Stimulated activated naive B cell treated with anti-CD40 and anti-IgM and Interleukin-4, amounts not matched to agents 10 μg/mL and 1 μg/mL and 100 μg/mL, for 72 hours (primary cell): ENCODE measurements at regions not wholly inside any gene's neighbourhood (a gene's known extent, or its start where the extent isn't known, plus 50 kb on each side); places are given as distances from the start of the nearest gene placed in this dataset.

ENCODE experiments used
- ATAC-seq, 2 donors: fragments of 150-1000 bp; cut with Tn5 transposase; replicated peaks; 2 replicates each; pipeline ENCODE4 v1.10.0; 2021; ENCODE audit warnings: moderate library complexity in 1 of 2
- DNase-seq: peaks from one replicate; pipeline ENCODE4 v3.0.0; 2021
- H3K27ac Mint-ChIP-seq: one replicate; pipeline ENCODE4 v1.8.0; 2022; ENCODE audit warnings: mild to moderate bottlenecking, mixed read lengths
- H3K27me3 Mint-ChIP-seq, 2 donors: one replicate each; pipeline ENCODE4 v1.8.0; 2022; ENCODE audit warnings: mixed read lengths in 2 of 2
- H3K36me3 Mint-ChIP-seq, 2 donors: one replicate each; pipeline ENCODE4 v1.8.0; 2022; ENCODE audit warnings: mixed read lengths in 2 of 2, mild to moderate bottlenecking in 1 of 2
- H3K4me1 Mint-ChIP-seq, 2 donors: one replicate each; pipeline ENCODE4 v1.8.0; 2022; ENCODE audit warnings: mixed read lengths in 2 of 2, mild to moderate bottlenecking in 1 of 2
- H3K4me3 Mint-ChIP-seq, 2 donors: one replicate each; pipeline ENCODE4 v1.8.0; 2022; ENCODE audit warnings: mild to moderate bottlenecking in 2 of 2, mixed read lengths in 2 of 2, moderate library complexity in 1 of 2
- H3K9me3 Mint-ChIP-seq, 2 donors: one replicate each; pipeline ENCODE4 v1.8.0; 2022; ENCODE audit warnings: mixed read lengths in 2 of 2, mild to moderate bottlenecking in 1 of 2

DNA sequence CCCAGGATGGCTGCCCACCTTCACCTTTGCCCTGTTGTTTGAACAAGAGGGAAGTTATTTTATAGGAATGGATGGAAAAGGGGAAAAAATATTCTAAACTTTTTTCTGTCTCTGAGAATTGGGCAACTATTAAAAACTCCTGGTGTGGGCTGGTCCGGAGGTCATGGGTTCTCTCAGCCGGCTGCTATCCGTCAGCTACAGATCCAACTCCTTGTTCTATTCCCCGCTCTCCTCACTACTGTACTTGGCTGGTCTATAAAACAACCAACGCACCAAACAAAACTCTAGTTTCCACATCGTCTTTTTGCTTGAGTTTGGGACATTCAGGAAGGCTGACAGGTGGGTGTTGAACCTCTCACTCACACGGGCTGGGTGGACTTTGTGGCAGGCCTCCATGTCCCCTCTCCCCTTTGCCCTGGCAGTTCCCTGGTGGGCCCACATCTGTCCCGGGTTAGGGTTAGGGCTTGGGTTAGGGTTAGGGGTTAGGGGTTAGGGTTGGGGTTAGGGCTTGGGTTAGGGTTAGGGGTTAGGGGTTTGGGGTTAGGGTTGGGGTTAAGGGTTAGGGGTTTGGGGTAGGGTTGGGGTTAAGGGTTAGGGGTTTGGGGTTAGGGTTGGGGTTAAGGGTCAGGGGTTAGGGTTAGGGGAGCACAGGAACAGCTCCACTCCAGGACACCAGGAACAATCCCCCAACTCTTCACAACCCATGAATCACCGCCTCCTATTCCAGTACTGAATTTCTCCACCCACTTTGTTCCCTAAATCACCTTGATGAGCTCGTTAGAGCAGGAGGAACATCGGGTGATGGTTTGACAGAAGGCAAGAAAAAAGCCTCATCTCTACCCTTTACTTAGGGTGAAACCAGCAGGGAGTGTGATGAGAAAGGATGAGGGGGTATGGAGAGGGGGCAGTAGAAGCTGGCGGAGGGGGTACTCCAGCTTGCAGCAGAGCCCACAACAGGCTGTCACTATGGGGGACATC is 302.1 kb upstream of the IRX4 start:
- Mint-ChIP-seq H3K9me3 (no peaks in the 10 kb centered on the region), H3K36me3 (no peaks in the 10 kb centered on the region), H3K27ac (no peak overlapping the region), H3K27me3 (peaks cover 5 to 9% of the 10 kb centered on the region in 2 donors), H3K4me1 (no peaks in the 10 kb centered on the region), H3K4me3 (no peak overlapping the region)
- no peak for ATAC-seq
- DNase-seq, result no peak

DNA sequence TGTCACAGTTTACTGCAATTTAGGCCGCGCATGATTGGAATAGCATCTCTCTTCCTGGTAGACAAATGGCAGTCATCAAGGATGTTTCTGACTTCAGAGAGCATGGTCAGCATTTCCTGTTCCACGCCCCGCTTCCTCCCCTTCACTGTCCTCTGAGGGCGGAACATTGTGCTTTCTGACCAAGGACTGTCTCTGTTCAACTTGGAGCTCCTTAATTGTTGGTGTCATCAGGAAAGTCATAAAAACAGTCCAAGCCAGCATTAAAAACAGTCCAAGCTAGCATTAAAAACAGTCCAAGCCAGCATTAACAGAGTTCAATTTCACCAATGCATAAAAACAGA is 301.3 kb upstream of the IRX4 start:
- DNase-seq (no peak), ATAC-seq (no peak)
- no peak overlapping the region for H3K4me3 Mint-ChIP-seq
- no peak overlapping the region for H3K27ac Mint-ChIP-seq
- peaks cover 5 to 9% of the 10 kb centered on the region in 2 donors for H3K27me3 Mint-ChIP-seq
- H3K36me3 Mint-ChIP-seq, result no peaks in the 10 kb centered on the region
- no peaks in the 10 kb centered on the region for H3K4me1 Mint-ChIP-seq
- H3K9me3 Mint-ChIP-seq, result no peaks in the 10 kb centered on the region

DNA sequence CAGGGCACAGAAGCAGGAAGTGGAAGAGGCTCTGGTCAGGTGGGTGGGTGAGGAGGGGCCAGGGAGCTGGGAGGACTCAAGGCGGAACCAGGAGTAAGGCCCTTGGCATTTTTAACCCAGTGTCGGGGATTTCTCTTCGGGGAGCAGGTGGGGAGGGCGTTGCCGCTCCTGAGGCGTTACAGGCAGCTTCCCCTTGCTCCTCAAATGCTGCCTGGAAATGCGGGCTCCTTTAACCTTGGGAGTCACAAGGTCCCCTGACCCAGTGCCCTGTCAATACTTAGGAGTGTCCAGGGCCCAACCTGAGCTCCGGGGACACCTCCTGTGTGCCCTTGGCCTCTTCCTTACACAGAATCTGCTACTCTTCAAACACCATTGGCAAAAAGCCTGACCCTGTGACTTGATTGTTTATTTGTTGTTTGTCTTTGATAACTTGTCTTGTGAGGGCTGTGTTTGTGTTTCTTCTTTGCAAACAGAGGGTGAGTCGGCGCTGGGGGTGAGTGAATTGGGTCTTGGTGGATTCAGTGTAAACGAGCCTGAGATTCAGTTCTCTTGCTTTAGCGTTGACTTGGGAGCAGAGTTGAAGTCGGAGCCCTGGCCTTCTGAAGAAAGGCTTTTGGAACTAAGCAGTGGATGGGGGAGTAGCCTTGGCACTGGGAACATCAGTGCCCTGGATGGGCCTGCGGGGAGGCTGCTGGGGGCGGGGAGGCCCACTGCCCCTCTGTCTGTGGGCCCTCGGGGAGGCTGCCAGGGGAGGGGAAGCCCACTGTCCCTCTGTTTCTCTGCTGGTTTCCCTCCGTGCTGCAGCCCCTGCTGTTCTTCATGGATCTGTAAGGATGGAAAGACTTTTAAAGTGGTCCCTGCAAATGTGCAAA is 300.7 kb upstream of the IRX4 start:
- ATAC-seq, result no peak
- Mint-ChIP-seq H3K4me1 (no peaks in the 10 kb centered on the region), H3K27me3 (peaks cover 5 to 9% of the 10 kb centered on the region in 2 donors), H3K4me3 (no peak overlapping the region), H3K27ac (no peak overlapping the region), H3K9me3 (no peaks in the 10 kb centered on the region), H3K36me3 (no peaks in the 10 kb centered on the region)
- no peak for DNase-seq

DNA sequence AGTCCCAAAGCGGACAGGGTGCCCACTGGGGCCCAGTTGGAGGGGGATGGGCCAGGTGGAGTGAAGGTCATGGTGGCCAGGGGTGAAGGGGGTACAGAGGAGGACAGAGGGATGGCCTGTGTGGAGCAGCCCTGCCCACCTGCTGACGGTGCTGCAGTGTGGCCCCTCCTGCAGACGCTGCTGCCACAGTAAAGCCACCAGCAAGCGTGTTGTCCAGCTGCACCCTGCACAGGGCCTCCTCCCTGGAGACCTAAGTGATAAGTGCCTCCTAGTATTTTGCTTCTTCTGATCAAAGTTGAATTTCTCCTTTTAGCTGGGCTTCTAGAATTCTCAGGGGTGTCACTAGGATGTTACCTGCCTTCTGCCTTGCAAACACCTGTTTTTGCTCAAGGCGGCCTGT is 299.3 kb upstream of the IRX4 start:
- Mint-ChIP-seq H3K36me3 (no peaks in the 10 kb centered on the region), H3K27ac (no peak overlapping the region), H3K4me3 (no peak overlapping the region), H3K9me3 (no peaks in the 10 kb centered on the region), H3K27me3 (peaks cover 5 to 9% of the 10 kb centered on the region in 2 donors), H3K4me1 (no peaks in the 10 kb centered on the region)
- ATAC-seq (no peak), DNase-seq (no peak)

DNA sequence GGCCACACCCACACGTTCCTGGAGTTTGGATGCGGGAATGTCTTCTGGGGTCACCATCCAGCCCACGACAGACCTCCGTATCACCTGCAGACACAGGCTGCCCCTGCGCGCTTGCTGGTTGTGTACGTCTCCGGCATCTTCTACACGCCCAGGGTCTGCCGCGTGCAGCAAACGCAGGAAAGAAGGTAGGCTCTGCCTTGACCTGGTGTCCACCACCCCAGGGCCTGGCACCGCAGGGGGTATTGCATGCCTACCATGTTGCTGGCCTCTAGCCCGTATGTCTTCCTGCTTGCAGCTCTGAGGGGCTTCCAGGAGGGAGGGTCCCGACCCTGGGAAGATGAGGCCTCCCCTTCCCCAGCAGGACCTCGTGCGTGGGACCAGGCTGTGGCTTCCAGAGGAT is 298.8 kb upstream of the IRX4 start:
- DNase-seq, result no peak
- Mint-ChIP-seq H3K4me3 (no peak overlapping the region), H3K27ac (no peak overlapping the region), H3K4me1 (no peaks in the 10 kb centered on the region), H3K27me3 (peaks cover 5 to 9% of the 10 kb centered on the region in 2 donors), H3K9me3 (no peaks in the 10 kb centered on the region), H3K36me3 (no peaks in the 10 kb centered on the region)
- ATAC-seq, result no peak

DNA sequence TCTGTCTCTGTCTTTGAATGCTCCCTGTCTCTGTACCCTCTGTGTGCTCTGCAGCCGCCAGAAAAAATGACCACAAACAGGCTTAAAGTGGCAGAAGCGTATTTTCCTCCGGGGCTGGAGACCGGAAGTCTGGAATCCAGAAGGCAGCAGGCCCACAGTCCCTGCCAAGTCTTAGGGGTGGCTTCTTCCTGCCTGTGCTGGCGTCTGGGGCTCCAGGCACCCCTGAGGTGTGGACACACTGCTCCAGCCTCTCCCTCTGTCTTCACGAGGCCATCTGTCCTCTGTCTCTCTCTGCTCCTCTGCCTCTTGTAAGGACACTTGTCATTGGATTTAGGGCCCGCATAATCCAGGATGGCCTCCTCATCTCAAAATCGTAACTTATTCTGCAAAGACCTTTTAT is 298.4 kb upstream of the IRX4 start:
- no peak overlapping the region for H3K4me3 Mint-ChIP-seq
- H3K9me3 Mint-ChIP-seq, result no peaks in the 10 kb centered on the region
- ATAC-seq (no peak), DNase-seq (no peak)
- no peak overlapping the region for H3K27ac Mint-ChIP-seq
- H3K4me1 Mint-ChIP-seq, result no peaks in the 10 kb centered on the region
- H3K27me3 Mint-ChIP-seq, result peaks cover 5 to 9% of the 10 kb centered on the region in 2 donors
- no peaks in the 10 kb centered on the region for H3K36me3 Mint-ChIP-seq

DNA sequence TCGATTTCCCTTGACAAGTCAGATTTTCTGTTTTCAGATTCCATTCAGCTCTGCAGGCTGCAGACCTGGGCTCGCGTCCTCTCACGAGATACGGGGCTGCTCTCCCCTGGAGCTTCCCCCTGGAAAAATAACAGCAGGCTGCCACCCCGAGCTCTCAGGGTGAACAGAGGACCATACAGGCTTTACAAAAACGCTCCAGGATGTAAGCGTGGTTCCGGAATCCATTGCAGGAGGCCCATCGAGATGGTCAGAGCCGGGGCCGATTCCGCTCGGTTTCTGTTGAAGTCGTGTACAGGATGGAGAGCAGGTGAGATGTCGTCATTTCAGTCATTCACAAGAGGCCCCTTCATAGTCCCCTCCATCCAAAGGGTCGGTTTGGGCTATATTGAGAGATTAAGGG is 297.7 kb upstream of the IRX4 start:
- DNase-seq (no peak), ATAC-seq (no peak)
- Mint-ChIP-seq H3K9me3 (no peaks in the 10 kb centered on the region), H3K4me1 (no peaks in the 10 kb centered on the region), H3K4me3 (no peak overlapping the region), H3K36me3 (no peaks in the 10 kb centered on the region), H3K27ac (no peak overlapping the region), H3K27me3 (peaks cover 5 to 9% of the 10 kb centered on the region in 2 donors)

DNA sequence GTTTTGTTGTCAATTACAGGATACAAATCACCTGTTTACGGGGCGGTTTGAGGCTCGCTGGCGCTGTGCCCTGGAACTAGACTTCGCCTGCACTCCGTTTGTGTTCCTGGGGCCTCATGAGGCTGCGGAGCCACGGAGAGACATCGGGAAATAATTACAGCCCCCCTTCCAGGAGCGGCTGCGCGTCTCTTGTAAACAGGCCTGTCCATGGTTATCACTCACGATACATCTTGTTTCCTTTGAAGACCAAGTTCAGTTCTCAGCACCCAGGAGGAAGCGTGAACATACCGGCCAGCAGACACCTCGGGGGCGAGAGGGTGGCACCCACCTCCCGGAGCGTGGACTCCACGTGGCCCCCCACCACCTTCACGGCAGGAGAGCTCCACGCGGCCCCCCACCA is 297.1 kb upstream of the IRX4 start:
- Mint-ChIP-seq H3K27ac (no peak overlapping the region), H3K4me1 (no peaks in the 10 kb centered on the region), H3K36me3 (no peaks in the 10 kb centered on the region), H3K9me3 (no peaks in the 10 kb centered on the region), H3K27me3 (peaks cover 5 to 9% of the 10 kb centered on the region in 2 donors), H3K4me3 (no peak overlapping the region)
- ATAC-seq (no peak), DNase-seq (no peak)

DNA sequence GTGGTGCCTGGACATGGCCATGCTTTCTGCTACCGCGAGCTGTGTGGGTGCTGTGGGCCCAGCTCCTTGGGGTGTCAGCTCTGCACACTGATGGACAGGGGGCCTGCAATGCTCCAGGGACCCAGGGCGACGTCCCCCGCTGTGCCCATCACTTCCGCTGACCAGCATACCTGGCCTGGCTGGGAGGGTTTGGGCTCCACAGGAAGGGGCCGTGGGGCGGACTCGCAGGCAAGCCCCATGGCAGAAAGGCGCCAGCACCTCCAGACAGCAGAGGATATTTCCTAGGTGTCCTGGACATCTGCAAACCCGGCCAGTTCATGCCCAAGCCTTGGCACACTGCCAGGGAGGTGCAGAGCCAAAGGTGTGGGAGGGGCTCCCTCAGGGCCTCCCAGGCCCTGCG is 295.8 kb upstream of the IRX4 start:
- no peaks in the 10 kb centered on the region for H3K4me1 Mint-ChIP-seq
- no peaks in the 10 kb centered on the region for H3K9me3 Mint-ChIP-seq

DNA sequence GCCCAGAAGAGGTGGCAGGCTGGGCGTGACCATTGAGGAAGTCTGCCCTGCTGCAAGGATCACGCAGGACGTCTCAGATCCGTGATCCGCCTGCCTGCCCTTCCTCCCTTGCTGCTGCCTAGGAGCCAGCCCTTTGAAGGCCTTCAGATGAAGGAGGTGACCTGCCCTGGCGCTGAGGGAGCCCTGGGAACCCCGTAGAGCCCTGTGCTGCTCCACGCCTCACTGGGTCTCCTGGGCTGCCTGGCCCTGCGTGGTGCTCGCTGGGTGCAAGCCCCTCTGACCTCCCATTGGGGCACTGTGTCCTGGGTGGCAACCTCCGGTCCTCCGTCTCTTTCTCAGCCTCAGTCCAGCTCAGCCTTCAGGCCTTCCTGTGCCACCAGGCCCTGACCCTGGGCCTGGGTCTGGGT is 295.3 kb upstream of the IRX4 start:
- ATAC-seq (no peak), DNase-seq (no peak)
- Mint-ChIP-seq H3K9me3 (no peaks in the 10 kb centered on the region), H3K36me3 (no peaks in the 10 kb centered on the region), H3K4me3 (no peak overlapping the region), H3K4me1 (no peaks in the 10 kb centered on the region), H3K27ac (no peak overlapping the region), H3K27me3 (no peaks in the 10 kb centered on the region)

More for the DNA sequence above, 295.8 kb upstream of the IRX4 start:
- no peaks in the 10 kb centered on the region for H3K36me3 Mint-ChIP-seq
- ATAC-seq, result no peak
- H3K4me3 Mint-ChIP-seq, result no peak overlapping the region
- no peak overlapping the region for H3K27ac Mint-ChIP-seq
- H3K27me3 Mint-ChIP-seq, result peaks cover 0 to 2% of the 10 kb centered on the region in 2 donors
- no peak for DNase-seq

DNA sequence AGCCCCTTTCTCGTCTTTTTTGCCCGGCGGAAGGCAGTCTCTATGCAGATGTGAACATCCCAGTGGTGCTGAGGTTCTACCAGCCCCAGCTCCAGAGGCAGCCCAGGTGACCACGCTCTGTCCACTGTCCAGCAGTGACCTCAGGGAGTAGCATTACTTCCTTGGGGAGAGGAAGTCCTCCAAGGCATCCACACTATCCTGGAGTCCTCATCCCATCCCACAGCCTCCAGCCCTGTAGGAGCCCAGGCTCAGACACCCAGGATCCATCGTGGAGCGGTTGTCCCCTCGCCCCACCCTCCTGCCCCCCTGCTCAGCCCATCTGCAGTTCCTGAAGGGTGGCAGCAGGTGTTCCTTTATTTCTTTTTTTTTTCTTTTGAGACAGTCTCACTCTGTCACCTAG is 294.5 kb upstream of the IRX4 start:
- ATAC-seq (no peak), DNase-seq (no peak)
- Mint-ChIP-seq H3K9me3 (no peaks in the 10 kb centered on the region), H3K27me3 (no peaks in the 10 kb centered on the region), H3K27ac (no peak overlapping the region), H3K4me3 (no peak overlapping the region), H3K4me1 (no peaks in the 10 kb centered on the region), H3K36me3 (no peaks in the 10 kb centered on the region)

DNA sequence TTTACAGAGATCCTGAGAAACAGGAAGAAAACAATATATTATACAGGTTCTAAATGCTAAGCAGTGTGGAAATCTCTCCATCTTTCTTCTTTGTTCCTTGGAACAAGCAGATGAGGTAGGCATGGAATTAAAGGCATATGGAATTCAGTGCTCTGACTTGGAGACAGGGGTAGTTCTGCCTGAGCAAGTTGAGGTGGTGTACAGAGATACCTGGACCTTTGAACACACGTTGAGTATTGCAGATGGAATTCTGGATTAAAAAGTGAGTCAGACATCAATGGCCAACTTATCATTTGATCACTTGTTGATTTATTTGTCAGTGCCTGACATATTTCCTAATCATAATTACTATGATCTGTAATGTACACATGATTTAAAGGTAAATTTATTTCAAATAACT is 293.9 kb upstream of the IRX4 start:
- ATAC-seq (no peak), DNase-seq (no peak)
- no peaks in the 10 kb centered on the region for H3K4me1 Mint-ChIP-seq
- H3K27me3 Mint-ChIP-seq, result no peaks in the 10 kb centered on the region
- no peak overlapping the region for H3K27ac Mint-ChIP-seq
- H3K36me3 Mint-ChIP-seq, result no peaks in the 10 kb centered on the region
- H3K4me3 Mint-ChIP-seq, result no peak overlapping the region
- H3K9me3 Mint-ChIP-seq, result no peaks in the 10 kb centered on the region

DNA sequence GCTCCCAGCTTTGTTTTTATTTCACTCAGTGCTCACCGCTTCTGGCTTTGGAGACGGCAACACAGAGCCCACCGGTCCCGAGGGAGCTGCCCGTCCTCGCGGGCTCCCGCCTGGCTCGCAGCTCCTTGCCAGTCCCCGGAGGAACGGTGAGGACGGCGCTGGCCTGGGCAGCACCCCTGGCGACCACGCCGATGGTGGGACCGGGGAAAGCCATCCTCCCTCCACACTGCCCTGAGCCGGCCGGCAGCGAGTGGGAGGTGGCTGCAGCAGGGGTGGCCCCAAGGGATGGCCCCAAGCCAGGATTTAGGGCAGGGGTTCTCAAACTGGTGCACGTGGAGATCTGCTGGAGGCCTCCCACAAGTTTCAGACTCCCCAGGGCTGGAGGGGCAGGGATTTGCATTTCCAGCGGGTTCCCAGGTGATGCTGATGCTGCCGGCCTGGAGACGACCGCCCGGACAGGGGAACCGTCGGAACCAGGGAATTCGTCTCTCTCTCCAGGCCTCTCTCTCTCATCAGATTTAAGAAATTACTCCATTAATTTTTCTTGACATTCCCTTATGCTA is 293.2 kb upstream of the IRX4 start:
- no peak for ATAC-seq

DNA sequence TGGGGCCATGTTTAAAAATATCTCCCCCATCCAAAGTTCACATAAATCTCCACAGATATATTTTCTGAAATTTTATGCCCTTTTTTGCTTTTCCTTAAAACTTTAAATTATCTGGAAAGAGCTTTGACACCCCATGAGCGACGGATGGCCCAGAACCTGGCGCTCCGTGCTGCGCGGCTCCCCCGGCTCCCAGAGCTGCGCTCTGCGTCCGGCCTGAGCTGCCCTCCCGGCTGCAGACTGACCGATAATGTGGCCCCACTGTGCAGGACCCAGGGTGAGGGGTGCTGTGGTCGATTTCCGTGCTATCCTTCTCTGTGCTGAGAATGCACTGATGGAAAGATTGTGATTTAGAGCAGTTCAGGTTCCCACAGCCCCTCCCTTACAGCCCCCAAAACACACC is 292.3 kb upstream of the IRX4 start:
- Mint-ChIP-seq H3K9me3 (no peaks in the 10 kb centered on the region), H3K4me3 (no peak overlapping the region), H3K27me3 (no peaks in the 10 kb centered on the region), H3K36me3 (no peaks in the 10 kb centered on the region), H3K27ac (no peak overlapping the region), H3K4me1 (no peaks in the 10 kb centered on the region)
- DNase-seq (no peak), ATAC-seq (no peak)

More for the DNA sequence above, 293.2 kb upstream of the IRX4 start:
- Mint-ChIP-seq H3K36me3 (no peaks in the 10 kb centered on the region), H3K4me3 (no peak overlapping the region), H3K27ac (no peak overlapping the region), H3K9me3 (no peaks in the 10 kb centered on the region), H3K27me3 (no peaks in the 10 kb centered on the region), H3K4me1 (no peaks in the 10 kb centered on the region)
- DNase-seq, result no peak
